Colonic mucosa (tissue), 4 donors: ENCODE measurements at regions not wholly inside any gene's neighbourhood (a gene's known extent, or its start where the extent isn't known, plus 50 kb on each side); places are given as distances from the start of the nearest gene placed in this dataset.

Experiments used
- DNase-seq: peaks from one replicate; pipeline ENCODE4 v3.0.0-alpha.2; 2020
- H3K27ac ChIP-seq: fragments of 200-600 bp; one replicate; pipeline ENCODE4 v1.8.0; 2021
- H3K27me3 ChIP-seq: fragments of 200-600 bp; one replicate; pipeline ENCODE4 v1.8.0; 2021
- H3K36me3 ChIP-seq: fragments of 200-600 bp; one replicate; pipeline ENCODE4 v1.8.0; 2021
- H3K4me1 ChIP-seq: fragments of 200-600 bp; one replicate; pipeline ENCODE4 v1.8.0; 2021; ENCODE audit warnings: mild to moderate bottlenecking
- H3K4me3 ChIP-seq: fragments of 200-600 bp; one replicate; pipeline ENCODE4 v1.8.0; 2021
- H3K9ac ChIP-seq, 2 donors: one replicate each; pipeline ENCODE4 v1.7.0; 2013; ENCODE audit warnings: control low read depth in 2 of 2, low read depth in 2 of 2, low read length in 2 of 2
- H3K9me3 ChIP-seq: fragments of 200-600 bp; one replicate; pipeline ENCODE4 v1.8.0; 2021
- CTCF ChIP-seq: fragments of 200-600 bp; IDR thresholded peaks from one replicate; pipeline ENCODE4 v1.8.0; 2022; ENCODE audit warnings: antibody characterized with exemption, mild to moderate bottlenecking
- intact Hi-C: fragments of 100-400 bp; cut with DNase I; formaldehyde crosslinking; loops from one replicate; pipeline ENCODE4 v1.14.1; 2022
- donor health status: healthy.
- donor health status: DM: no; HTN: no; CAD: no.
- donor health status: DM: no; HTN: no; CAD: no.

DNA sequence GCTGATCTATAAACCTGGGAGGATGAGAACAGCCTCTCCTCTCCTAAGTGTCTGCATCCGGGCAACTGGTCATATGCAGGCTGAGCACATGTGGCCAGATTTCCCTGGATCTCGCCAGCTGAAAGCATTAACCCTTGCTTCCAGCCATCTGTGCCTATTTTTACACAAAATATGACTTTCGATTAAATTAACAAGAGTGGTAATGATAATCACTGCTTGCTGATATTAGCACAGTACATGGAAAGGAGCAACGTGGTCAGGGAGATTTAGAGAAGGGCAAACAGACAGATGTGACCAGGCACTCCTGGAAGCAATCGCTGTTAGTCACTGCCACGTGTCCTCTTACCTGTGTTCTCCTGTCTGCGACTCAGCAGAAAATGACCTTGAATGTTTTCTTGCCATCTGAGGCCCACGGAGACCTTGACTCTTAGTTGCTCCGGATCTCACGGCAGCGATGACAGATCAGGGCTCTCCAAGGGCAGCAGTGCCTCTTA is 59.5 kb upstream of the NPTX2 start:
- H3K27me3 ChIP-seq: no peaks in the 10 kb centered on the region
- no peak for DNase-seq
- H3K4me3 ChIP-seq: no peak overlapping the region
- H3K4me1 ChIP-seq: no peaks in the 10 kb centered on the region
- no peak overlapping the region for H3K9ac ChIP-seq
- H3K27ac ChIP-seq: no peak overlapping the region
- no peaks in the 10 kb centered on the region for H3K9me3 ChIP-seq
- H3K36me3 ChIP-seq: no peaks in the 10 kb centered on the region
- intact Hi-C loops: no loop called here
- TF ChIP-seq CTCF: no peak

GRCh38 chr7:98556288-98556687 is 60.8 kb upstream of the NPTX2 start:
- no peak for TF ChIP-seq CTCF
- intact Hi-C loops: no loop called here

DNA sequence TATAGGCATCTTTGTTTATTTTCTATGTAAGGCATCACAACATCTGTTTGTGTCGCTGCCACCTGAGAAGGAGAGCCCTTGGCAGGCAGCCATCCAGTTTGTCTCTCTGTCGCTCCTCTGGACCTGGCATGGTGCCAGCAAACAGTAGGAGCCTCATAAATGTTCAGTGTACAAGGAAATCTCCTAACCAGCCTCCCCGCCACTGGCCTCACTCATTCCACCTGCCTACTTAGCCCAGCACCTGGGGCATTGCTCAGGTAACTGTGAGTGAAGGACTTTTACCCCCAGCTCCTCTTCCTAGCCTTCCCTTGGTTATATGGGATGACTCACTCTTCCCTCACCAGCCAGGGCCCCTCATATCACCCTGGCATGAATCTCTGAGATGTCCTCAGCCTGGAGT is 61.7 kb upstream of the NPTX2 start:
- Histone ChIP-seq H3K4me3 (no peak overlapping the region), H3K9me3 (no peaks in the 10 kb centered on the region), H3K27ac (no peak overlapping the region), H3K27me3 (no peaks in the 10 kb centered on the region), H3K36me3 (no peaks in the 10 kb centered on the region), H3K9ac (no peak overlapping the region), H3K4me1 (no peaks in the 10 kb centered on the region)
- intact Hi-C loops: no loop called here
- DNase-seq: peak; percentile 25
- TF ChIP-seq CTCF: no peak

More at GRCh38 chr7:98556288-98556687, 60.8 kb upstream of the NPTX2 start:
- no peak overlapping the region for H3K4me3 ChIP-seq
- H3K4me1 ChIP-seq: no peaks in the 10 kb centered on the region
- H3K9me3 ChIP-seq: no peaks in the 10 kb centered on the region
- H3K27me3 ChIP-seq: no peaks in the 10 kb centered on the region
- H3K9ac ChIP-seq: peak overlapping the region in 1 of 2 donors; percentile 9
- no peak for DNase-seq
- no peak overlapping the region for H3K27ac ChIP-seq
- H3K36me3 ChIP-seq: no peaks in the 10 kb centered on the region

DNA sequence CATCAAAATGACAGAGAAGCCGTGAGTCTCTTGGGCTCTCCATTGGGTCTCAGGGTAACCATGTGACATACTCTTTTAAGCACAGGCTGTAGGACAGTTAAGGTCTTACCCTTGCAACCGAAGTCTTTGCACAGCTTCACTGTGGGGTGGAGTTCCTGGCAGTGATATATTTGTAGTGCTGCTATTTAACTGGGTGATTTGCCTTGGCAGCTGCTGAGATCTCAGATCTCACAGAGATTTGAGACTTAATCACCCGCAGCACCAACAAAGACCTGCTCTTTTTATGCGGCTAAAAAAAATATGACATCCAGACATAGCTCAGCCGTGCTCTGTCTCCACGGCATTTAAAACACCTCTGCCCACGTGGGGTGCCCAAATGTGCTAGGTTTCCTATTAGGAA is 63.4 kb upstream of the NPTX2 start:
- intact Hi-C loops: no loop called here
- no peak for TF ChIP-seq CTCF
- H3K4me1 ChIP-seq: no peaks in the 10 kb centered on the region

DNA sequence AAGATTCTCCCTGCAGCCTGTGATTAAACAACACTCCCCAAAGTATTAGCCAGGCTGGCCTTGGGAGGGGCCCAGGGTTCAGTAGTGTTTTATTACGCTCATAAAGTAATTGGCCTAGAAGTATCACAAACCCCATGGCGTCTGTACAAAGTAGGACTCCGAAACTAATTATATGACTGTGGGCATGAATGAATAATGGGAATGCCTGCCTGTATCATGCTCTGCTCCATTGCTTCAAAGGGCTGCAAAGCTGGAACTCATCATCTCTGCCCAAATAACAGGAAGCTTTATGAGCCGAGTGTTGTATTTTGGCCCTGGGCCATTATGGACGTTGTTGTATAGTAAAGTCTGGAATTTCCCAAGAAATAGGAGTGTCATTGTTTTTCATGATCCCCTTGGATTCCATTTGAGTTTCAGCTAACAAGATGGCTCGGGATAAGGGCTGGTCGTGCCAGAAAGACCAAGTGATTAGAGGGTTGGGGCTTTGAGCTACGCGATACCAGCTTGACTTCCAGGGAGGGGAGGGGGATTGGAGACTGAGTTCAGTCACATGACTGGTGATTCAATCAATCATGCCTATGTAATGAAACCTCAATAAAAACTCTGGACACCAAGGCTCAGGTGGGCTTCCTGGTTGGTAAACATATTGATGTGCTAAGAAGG is 65.3 kb upstream of the NPTX2 start:
- TF ChIP-seq CTCF: no peak
- Histone ChIP-seq H3K27me3 (no peaks in the 10 kb centered on the region), H3K4me3 (no peak overlapping the region), H3K9me3 (no peaks in the 10 kb centered on the region), H3K4me1 (no peaks in the 10 kb centered on the region), H3K9ac (no peak overlapping the region), H3K27ac (no peak overlapping the region), H3K36me3 (no peaks in the 10 kb centered on the region)
- intact Hi-C loops: no loop called here
- DNase-seq: peak; percentile 21

More for the DNA sequence above, 63.4 kb upstream of the NPTX2 start:
- Histone ChIP-seq H3K27me3 (no peaks in the 10 kb centered on the region), H3K4me3 (no peak overlapping the region), H3K27ac (no peak overlapping the region), H3K9me3 (no peaks in the 10 kb centered on the region), H3K36me3 (no peaks in the 10 kb centered on the region), H3K9ac (no peak overlapping the region)
- no peak for DNase-seq
